Activated naive CD8-positive, alpha-beta T cell (primary cell): ENCODE measurements at regions not wholly inside any gene's neighbourhood (a gene's known extent, or its start where the extent isn't known, plus 50 kb on each side); places are given as distances from the start of the nearest gene placed in this dataset.
"Not testable (repeated sequence)": the region's sequence is repeated elsewhere in the genome, so short reads cannot be mapped to it uniquely, and the experiment has no call there.

Experiments used
- H3K27ac Mint-ChIP-seq: one replicate; pipeline ENCODE4 v1.8.0; 2021; ENCODE audit warnings: mixed read lengths
- H3K27me3 Mint-ChIP-seq: one replicate; pipeline ENCODE4 v1.8.0; 2021; ENCODE audit warnings: mixed read lengths
- H3K36me3 Mint-ChIP-seq: one replicate; pipeline ENCODE4 v1.8.0; 2021; ENCODE audit warnings: mixed read lengths
- H3K4me1 Mint-ChIP-seq: one replicate; pipeline ENCODE4 v1.8.0; 2021; ENCODE audit warnings: low read depth, mixed read lengths
- H3K4me3 Mint-ChIP-seq: one replicate; pipeline ENCODE4 v1.8.0; 2021; ENCODE audit warnings: mild to moderate bottlenecking, mixed read lengths
- H3K9me3 Mint-ChIP-seq: one replicate; pipeline ENCODE4 v1.8.0; 2021; ENCODE audit warnings: low read depth, mixed read lengths

DNA sequence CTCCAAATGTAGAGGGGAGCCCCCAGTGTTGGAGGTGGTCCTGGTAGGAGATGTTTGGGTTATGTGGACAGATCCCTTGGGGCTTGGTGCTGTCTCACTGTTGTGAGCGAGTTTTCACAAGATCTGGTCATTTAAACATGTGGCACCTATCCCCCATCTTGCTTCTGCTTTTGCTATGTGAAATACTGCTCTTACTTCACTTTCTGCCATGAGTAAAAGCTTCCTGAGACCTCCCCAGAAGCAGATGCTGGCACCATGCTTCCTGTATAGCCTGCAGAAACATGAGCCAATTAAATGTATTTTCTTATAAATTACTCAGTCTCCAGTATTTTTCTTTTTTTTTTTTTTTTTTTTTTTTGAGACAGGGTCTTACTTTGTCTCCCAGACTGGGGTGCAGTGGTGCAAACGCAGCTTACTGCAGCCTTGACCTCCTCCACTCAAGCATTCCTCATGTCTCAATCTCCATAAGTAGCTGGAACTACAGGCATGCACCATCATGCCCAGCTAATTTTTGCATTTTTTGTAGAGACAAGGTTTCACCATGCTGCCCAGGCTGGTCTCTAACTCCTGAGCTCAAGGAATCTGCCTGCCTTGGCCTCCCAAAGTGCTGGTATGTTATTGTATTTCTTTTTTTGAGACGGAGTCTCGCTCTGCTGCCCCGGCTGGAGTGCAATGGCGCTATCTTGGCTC is 177.1 kb downstream of the ALDH8A1 start:
- H3K4me1 Mint-ChIP-seq = no peaks in the 10 kb centered on the region
- no peak overlapping the region for H3K27ac Mint-ChIP-seq
- H3K9me3 Mint-ChIP-seq = peaks cover 4% of the 10 kb centered on the region
- H3K36me3 Mint-ChIP-seq = peaks cover 2% of the 10 kb centered on the region
- no peak overlapping the region for H3K4me3 Mint-ChIP-seq
- peaks cover 3% of the 10 kb centered on the region for H3K27me3 Mint-ChIP-seq

DNA sequence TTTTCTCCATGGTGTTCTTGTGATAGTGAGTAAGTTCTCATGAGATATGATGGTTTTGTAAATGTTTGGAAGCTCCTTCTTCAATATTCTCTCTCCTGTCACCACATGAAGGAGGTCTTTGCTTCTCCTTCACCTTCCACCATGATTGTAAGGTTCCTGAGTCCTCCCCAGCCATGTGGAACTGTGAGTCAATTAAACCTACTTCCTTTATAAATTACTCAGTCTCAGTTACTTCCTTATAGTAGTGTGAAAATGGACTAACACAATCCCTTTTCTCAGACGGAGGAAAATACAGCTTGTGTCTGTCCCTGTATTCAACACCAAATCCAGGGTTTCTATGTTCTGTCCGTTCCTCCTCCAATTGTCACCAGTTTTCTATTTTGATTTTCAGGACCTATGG is 181.0 kb downstream of the ALDH8A1 start:
- Mint-ChIP-seq H3K36me3 (no peaks in the 10 kb centered on the region), H3K4me3 (no peak overlapping the region), H3K27ac (no peak overlapping the region), H3K27me3 (peaks cover 4% of the 10 kb centered on the region), H3K9me3 (peaks cover 4% of the 10 kb centered on the region), H3K4me1 (no peaks in the 10 kb centered on the region)

DNA sequence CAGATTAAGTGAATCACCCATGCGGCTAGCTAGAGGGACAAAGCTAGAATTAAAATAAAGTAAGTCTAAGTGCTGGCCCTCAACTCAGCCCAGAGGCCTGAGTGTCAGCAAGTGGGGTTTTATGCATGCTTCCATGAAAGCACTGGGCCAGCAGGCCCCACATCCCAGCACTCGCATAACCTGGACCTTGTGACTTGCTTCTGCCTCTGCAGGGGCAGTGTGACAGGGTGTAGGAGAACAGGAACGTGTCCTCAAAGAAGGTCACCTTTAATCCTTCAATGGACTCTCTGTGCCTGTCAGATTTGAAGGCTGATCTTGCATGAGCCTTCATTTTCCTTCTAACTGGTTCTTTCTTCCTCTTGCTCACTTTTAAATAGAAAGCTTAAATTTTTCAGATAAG is 183.4 kb downstream of the ALDH8A1 start:
- Mint-ChIP-seq H3K9me3 (peaks cover 4% of the 10 kb centered on the region), H3K27ac (no peak overlapping the region), H3K4me3 (no peak overlapping the region), H3K4me1 (no peaks in the 10 kb centered on the region), H3K27me3 (peaks cover 4% of the 10 kb centered on the region), H3K36me3 (no peaks in the 10 kb centered on the region)

DNA sequence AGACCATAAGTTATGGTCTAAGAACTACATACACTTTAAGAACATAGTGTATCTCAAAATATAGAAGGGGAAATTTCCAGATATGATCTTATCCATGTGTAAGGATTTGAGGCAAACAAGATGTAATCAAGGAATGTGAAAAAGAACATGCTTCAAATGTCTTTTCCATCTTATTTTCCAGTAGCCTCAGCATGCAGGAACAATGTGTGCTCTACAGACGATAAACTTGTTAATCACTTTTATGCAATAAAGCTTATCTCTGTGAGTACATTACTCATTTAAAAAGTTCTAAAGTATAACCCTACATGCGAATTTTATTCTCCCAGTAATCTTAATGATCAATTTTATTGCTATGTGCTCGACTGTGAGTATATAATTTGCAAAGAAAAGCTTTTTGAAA is 185.2 kb downstream of the ALDH8A1 start:
- Mint-ChIP-seq H3K9me3 (peaks cover 4% of the 10 kb centered on the region), H3K27ac (no peak overlapping the region), H3K4me3 (no peak overlapping the region), H3K27me3 (peaks cover 4% of the 10 kb centered on the region), H3K4me1 (no peaks in the 10 kb centered on the region), H3K36me3 (no peaks in the 10 kb centered on the region)

DNA sequence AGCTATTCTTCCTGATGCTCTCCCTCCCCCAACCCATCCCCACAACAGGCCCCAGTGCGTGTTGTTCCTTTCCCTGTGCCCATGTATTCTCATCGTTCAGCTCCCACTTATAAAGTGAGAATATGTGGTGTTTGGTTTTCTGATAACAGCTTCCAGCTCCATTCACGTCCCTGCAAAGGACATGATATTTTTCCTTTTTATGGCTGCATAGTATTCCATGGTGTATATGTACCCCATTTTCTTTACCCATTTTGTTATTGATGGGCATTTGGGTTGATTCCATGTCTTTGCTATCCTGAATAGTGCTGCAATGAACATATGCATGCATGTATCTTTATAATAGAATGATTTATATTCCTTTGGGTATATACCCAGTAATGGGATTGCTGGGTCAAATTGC is 186.3 kb downstream of the ALDH8A1 start:
- not testable (repeated sequence) for H3K27me3 Mint-ChIP-seq, H3K4me1 Mint-ChIP-seq, H3K36me3 Mint-ChIP-seq, H3K4me3 Mint-ChIP-seq, H3K27ac Mint-ChIP-seq, H3K9me3 Mint-ChIP-seq

DNA sequence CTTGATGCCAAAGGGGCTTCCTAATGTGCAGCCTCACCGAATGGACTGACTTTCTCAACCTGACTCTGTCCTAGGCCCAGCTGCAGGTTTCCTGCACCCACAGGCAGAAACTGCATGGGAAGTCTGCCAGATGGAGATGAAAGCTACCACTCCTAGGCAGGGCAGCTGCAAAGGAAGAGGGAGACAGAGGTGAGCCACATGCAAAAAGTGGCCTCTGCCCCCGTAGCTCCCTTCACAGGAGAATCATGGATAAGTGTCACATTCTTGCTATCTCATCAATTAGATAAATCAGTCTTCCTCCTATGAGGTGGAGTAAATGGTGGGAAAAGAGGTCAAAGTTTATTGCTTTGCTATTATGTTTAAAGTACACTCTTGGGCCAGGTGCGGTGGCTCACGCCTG is 191.3 kb downstream of the ALDH8A1 start:
- H3K4me1 Mint-ChIP-seq = no peaks in the 10 kb centered on the region
- no peaks in the 10 kb centered on the region for H3K27me3 Mint-ChIP-seq
- no peaks in the 10 kb centered on the region for H3K9me3 Mint-ChIP-seq
- no peaks in the 10 kb centered on the region for H3K36me3 Mint-ChIP-seq
- H3K27ac Mint-ChIP-seq = no peak overlapping the region
- no peak overlapping the region for H3K4me3 Mint-ChIP-seq

DNA sequence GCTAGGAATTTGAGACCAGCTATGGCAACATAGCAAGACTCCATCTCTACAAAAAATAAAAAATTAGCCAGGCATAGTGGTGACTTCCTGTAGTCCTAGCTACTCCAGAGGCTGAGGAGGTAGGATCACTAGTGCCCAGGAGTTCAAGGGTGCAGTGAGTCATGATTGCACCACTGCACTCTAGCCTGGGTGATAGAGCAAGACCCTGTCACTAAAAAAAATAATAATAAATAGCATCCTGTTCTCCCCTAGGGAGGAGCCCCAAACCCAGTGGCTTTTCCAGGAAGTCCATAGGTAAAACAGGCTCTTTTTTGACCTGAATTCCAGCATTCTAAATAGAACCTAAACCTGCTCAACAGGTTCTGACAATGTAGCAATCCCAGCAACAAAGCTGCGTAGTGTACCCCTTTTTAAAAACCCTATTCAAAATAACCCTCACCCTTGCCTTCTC is 192.0 kb downstream of the ALDH8A1 start:
- H3K36me3 Mint-ChIP-seq = no peaks in the 10 kb centered on the region
- H3K4me3 Mint-ChIP-seq = no peak overlapping the region
- no peaks in the 10 kb centered on the region for H3K4me1 Mint-ChIP-seq
- no peak overlapping the region for H3K27ac Mint-ChIP-seq
- H3K27me3 Mint-ChIP-seq = no peaks in the 10 kb centered on the region
- H3K9me3 Mint-ChIP-seq = no peaks in the 10 kb centered on the region

DNA sequence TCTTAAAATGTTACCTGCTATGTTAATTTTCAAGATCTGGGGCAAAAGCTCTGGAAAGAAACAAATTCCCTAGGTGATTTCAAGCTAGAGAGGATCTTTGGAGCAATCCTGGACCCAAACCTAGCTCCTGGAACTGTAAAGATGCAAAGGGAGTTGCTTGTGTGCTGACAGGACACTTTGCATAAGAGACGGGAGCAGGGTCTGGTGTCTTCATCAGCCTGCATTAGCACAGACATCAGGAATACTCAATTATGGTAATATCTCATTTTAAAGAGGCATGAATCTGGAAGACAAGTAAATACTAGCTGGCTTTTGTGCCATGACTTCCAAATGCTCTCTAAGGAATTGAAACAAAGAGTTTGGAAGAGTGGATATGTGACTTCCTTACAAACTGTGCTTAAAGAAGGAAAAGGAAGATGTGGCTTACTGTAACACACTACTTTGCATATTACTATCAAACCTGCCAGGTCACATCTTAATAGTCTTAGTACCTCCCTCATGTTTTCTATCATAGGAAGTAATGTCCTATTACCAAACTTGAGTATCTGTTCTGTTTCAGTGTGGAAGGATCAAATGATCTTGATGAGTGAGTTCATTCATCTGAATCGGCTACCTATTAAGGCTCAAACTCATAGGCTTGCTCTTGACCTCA is 193.4 kb downstream of the ALDH8A1 start:
- H3K4me1 Mint-ChIP-seq = no peaks in the 10 kb centered on the region
- H3K36me3 Mint-ChIP-seq = no peaks in the 10 kb centered on the region
- H3K4me3 Mint-ChIP-seq = no peak overlapping the region
- H3K9me3 Mint-ChIP-seq = no peaks in the 10 kb centered on the region
- H3K27me3 Mint-ChIP-seq = no peaks in the 10 kb centered on the region
- H3K27ac Mint-ChIP-seq = no peak overlapping the region

DNA sequence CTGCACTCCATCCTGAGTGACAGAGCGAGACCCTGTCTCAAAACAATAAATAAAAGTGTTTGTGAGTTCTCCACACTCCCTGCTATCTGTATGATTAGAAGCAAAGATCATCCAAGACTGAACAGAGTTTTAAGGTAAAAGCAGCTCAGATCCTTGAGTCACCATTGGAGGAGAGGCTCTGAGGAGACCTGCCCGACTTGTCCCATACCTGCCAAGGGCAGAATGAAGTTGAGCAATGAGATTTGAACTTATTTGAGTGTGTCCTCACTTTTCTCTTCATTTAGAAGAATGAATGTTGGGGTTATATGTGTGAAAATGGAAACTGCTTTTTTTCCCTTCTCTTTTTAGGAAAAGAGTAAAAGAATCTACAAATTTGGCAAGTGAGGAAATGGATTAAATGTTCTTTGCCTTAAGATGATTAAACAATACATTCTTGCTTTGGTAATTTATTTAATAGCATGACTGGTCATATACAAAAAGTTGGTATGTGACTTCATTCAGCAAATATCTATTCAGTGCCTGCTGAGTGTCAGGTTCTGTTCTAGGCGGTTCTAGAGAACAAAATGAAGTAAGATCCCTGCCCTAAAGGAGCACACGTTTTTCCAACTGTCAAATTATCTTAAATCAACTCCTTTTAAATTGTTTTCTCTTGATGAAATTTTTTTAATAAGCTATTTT is 195.7 kb downstream of the ALDH8A1 start:
- H3K27ac Mint-ChIP-seq = no peak overlapping the region
- no peaks in the 10 kb centered on the region for H3K9me3 Mint-ChIP-seq
- no peaks in the 10 kb centered on the region for H3K36me3 Mint-ChIP-seq

DNA sequence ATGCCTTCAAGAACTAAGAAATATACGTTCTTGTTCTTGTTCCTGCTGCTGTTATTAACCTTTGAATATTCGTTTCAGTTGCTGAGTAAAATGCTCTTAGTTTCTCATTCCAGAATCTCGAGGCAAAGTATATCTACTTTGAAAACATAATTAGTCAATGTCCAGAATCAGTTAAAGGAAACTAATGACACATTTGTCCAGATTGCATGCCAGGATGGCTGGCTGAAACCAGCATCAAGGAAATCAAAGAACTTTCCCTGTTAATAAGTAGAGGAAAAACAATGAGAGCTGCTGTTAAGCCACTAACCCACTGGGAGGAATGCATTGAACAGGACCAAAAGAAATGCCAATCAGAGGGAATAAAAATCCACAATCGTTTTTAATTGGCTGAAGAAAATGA is 196.9 kb downstream of the ALDH8A1 start:
- no peaks in the 10 kb centered on the region for H3K4me1 Mint-ChIP-seq
- no peaks in the 10 kb centered on the region for H3K27me3 Mint-ChIP-seq
- no peaks in the 10 kb centered on the region for H3K9me3 Mint-ChIP-seq
- H3K4me3 Mint-ChIP-seq = no peak overlapping the region
- H3K36me3 Mint-ChIP-seq = no peaks in the 10 kb centered on the region
- no peak overlapping the region for H3K27ac Mint-ChIP-seq

More for the DNA sequence above, 195.7 kb downstream of the ALDH8A1 start:
- Mint-ChIP-seq H3K4me1 (no peaks in the 10 kb centered on the region), H3K27me3 (no peaks in the 10 kb centered on the region), H3K4me3 (no peak overlapping the region)

DNA sequence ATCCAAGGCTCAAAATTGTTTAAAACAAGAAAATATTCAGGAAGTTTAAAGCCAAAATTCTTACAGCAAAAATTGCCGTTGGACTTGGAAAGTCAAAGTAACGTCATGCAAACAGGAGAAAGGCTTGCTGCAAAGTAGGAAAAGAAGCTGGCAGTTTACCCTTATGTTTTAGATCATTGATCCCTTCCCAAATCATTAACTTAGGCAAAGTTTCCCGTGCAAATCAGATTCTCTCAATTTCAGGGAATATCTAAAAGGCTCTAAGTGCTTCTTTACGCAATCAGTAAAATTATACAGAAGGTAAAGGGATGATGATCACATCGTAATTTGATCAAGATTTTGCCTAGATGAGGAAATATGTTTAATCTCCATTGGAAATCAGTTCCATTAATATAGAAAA is 197.5 kb downstream of the ALDH8A1 start:
- H3K36me3 Mint-ChIP-seq = no peaks in the 10 kb centered on the region
- H3K27ac Mint-ChIP-seq = no peak overlapping the region
- H3K9me3 Mint-ChIP-seq = no peaks in the 10 kb centered on the region
- H3K27me3 Mint-ChIP-seq = no peaks in the 10 kb centered on the region
- H3K4me3 Mint-ChIP-seq = no peak overlapping the region
- H3K4me1 Mint-ChIP-seq = no peaks in the 10 kb centered on the region

DNA sequence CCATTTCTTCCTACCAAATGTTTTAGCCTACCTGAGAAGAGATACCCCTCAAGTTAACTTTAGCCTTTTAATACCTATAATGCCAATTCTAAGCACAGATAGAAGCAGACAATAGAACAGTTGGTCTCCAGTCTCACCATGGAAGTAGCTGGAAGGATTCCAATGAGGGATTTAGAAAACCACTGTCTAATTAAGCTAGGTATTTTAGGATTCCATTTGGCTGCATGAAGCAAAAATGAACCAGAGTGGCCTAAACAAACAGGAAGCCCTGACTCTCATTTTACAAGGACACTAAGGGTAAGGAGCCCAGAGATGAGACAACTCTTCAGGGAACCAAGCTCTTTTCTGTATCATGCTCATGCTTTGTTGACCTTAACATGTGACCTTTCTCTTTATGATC is 199.2 kb downstream of the ALDH8A1 start:
- H3K9me3 Mint-ChIP-seq = no peaks in the 10 kb centered on the region
- H3K4me1 Mint-ChIP-seq = no peaks in the 10 kb centered on the region
- no peaks in the 10 kb centered on the region for H3K36me3 Mint-ChIP-seq
- peaks cover 2% of the 10 kb centered on the region for H3K27me3 Mint-ChIP-seq
- H3K27ac Mint-ChIP-seq = no peak overlapping the region
- H3K4me3 Mint-ChIP-seq = no peak overlapping the region

DNA sequence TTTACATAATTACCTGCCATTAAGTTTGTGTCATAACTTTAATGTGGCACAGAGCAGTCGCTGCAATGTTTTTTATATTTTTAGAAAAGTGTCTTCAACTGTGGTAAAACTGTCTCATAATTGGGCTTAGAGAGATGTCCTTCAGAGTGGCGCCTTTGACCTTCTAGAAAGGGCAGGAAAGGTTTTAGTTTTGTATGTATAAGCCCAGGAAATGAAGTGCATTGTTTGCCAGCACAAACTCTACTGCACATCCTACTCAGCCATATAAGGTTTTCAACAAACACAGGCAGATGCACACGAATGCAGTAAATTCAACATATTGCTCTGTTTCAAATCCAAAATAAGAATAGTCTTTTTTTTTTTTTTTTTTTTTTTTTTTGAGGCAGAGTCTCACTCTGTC is 201.4 kb downstream of the ALDH8A1 start:
- Mint-ChIP-seq H3K4me1 (no peaks in the 10 kb centered on the region), H3K27ac (no peak overlapping the region), H3K9me3 (no peaks in the 10 kb centered on the region), H3K36me3 (no peaks in the 10 kb centered on the region), H3K27me3 (peaks cover 8% of the 10 kb centered on the region), H3K4me3 (no peak overlapping the region)

DNA sequence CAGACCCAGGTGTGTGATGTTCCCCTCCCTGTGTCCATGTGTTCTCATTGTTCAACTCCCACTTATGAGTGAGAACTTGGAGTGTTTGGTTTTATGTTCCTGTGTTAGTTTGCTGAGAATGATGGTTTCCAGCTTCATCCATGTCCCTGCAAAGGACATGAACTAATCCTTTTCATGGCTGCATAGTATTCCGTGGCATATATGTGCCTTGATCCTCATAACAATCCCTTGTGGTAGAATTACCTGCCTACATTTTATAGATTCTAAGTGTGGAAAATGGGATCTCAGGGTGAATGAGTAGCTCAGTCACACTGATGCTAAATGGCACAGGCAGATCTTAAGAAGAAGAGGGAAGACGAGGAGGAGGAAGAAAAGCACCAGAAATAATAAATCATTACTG is 202.7 kb downstream of the ALDH8A1 start:
- not testable (repeated sequence) for H3K4me1 Mint-ChIP-seq, H3K27me3 Mint-ChIP-seq, H3K36me3 Mint-ChIP-seq, H3K9me3 Mint-ChIP-seq, H3K4me3 Mint-ChIP-seq, H3K27ac Mint-ChIP-seq

DNA sequence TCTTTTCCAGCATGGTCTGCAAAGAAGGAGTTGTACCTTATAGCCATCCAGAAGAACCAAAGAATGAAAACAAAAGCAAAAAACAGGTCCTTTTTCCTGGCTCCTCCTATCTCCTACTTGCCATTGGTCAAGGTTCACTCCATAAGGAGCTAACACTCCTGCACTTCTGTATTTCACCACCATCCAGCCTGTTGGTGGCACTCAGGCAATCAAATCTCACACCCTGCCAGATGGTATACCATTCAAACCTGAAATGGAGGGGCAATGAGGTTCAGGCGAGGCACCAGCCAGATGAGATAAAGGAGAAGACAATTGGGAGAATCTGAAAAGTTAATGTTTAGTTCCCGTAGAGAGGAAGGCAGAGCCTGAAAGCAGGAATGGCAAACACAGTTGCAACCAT is 203.8 kb downstream of the ALDH8A1 start:
- H3K27ac Mint-ChIP-seq = no peak overlapping the region
- no peaks in the 10 kb centered on the region for H3K9me3 Mint-ChIP-seq
- H3K27me3 Mint-ChIP-seq = peaks cover 10% of the 10 kb centered on the region
- no peaks in the 10 kb centered on the region for H3K36me3 Mint-ChIP-seq
- H3K4me1 Mint-ChIP-seq = no peaks in the 10 kb centered on the region
- no peak overlapping the region for H3K4me3 Mint-ChIP-seq

DNA sequence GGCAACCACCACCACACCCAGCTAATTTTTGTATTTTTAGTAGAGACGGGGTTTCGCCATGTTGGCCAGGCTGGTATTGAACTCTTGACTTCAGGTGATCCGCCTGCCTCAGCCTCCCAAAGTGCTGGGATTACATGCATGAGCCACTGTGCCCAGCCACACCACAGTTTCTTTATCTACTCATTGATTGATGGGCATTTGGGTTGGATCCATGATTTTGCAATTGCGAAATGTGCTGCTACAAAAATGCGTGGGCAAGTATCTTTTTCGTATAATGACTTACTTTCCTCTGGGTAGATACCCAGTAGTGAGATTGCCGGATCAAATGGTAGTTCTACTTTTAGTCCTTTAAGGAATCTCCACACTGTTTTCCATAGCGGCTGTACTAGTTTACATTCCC is 204.7 kb downstream of the ALDH8A1 start:
- not testable (repeated sequence) for H3K4me3 Mint-ChIP-seq, H3K27ac Mint-ChIP-seq, H3K36me3 Mint-ChIP-seq, H3K9me3 Mint-ChIP-seq, H3K27me3 Mint-ChIP-seq, H3K4me1 Mint-ChIP-seq
